DMS 273 (cell line): ENCODE measurements at regions not wholly inside any gene's neighbourhood (a gene's known extent, or its start where the extent isn't known, plus 50 kb on each side); places are given as distances from the start of the nearest gene placed in this dataset.
"Not testable (repeated sequence)": the region's sequence is repeated elsewhere in the genome, so short reads cannot be mapped to it uniquely, and the experiment has no call there.

Experiments
- DNase-seq: peaks from one replicate; lab custom pipeline; 2025; ENCODE audit not compliant: unreplicated experiment; lab: John Stamatoyannopoulos, UW

DNA sequence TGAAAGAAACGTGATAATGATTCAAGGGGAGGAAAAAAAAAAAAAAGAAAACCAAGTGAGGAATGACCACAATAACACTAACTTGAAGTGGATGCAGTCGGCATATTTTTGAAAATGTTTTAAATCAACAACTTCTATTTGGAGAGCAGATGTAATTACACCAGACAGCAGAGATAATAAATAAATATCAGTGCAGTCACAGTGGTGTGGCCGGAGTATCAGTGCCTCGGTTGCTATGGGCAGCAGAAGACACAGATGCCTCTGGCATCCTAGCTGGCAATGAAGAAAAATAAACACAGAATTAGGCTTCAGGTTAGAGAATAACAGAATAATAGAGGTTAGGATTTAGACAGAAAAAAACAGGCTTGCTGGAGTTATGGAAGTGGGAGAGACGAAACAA lies 888.3 kb downstream of the LTN1 start:
- no peak for DNase-seq

DNA sequence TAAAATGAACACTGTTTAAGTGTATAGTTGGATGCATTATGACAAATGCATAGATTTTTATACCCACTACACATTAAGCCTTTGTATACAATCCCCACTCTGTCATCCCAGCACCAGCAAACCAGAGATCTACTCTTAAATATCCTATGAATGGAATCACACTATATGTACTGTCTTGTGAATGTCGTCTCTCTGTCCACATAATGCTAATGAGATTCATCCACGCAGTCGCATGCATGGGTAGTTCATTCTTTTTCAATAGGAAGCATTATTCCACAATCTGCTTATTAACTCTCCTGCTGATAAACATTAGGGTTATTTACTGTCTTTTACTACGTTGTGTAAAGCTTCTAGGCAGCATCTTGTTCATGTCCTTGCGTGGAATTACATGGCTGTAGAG lies 892.3 kb downstream of the LTN1 start:
- no peak for DNase-seq

DNA sequence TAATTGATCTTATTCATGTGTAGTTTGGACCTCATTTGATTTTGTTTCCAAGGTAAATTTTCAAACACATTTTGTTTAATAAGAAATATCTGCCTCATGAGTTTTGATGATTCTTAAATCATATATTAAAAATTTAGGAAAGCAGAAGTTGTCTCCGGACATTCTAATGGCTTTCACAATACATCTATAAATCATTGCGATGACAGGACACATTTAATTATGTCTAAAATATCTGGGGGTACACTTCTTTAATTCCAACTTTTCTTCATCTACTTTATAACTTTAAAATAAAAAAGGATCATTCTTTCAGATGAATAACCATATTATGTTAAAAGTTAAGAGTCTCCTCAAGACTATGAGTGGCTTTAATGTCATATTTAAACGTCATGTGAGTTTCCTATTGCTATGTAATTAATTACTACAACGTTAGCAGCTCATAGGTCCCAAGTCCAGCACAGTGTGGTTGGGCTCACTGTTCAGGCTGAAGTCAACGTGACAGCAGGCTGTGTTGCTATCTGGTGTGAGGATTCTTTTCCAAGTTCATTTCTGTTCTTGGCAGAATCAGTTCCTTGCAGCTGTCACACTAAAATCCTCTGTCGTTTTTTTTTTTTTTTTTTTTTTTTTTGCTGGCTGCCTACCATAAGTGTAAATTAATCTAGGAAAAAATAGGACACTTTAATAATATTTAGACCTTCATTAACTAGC lies 893.5 kb downstream of the LTN1 start:
- DNase-seq = no peak

DNA sequence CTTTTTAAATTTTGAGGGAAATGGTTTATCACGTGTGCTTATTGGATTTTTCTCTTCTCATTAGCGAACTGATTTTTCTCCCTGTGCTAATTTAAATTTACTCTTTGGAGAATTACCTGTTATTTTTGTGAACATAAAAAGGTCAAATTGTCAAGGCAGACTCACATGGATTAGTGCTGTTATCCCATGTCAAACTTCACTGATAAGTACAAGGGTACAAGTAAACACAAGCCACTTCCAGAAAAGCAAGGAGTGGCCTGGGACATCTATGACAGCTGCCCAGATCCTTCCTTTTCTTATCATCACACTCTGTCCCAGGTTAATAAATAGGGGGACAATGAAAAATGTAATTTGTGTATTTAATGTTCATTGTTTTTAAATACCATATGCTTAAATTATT lies 901.2 kb downstream of the LTN1 start:
- DNase-seq = no peak

DNA sequence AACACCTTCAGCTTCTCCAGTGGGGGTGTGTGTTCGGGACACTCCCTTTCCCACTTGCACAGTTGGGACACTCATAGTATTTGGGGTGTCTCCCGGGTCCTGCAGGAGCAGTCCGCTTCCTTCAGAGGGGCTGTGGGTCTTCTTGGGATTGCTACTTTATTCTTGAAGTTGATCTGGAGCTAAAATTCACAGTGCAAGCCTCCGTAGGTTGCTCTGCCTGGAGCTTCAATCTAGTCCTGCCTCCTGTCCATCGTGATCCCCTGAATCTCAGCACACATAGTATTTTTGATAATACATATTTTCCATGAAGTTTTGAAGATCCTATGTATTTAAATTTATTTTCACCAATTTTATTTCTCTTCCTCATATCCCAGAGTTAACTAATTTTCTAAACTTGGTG lies 902.1 kb downstream of the LTN1 start:
- no peak for DNase-seq

DNA sequence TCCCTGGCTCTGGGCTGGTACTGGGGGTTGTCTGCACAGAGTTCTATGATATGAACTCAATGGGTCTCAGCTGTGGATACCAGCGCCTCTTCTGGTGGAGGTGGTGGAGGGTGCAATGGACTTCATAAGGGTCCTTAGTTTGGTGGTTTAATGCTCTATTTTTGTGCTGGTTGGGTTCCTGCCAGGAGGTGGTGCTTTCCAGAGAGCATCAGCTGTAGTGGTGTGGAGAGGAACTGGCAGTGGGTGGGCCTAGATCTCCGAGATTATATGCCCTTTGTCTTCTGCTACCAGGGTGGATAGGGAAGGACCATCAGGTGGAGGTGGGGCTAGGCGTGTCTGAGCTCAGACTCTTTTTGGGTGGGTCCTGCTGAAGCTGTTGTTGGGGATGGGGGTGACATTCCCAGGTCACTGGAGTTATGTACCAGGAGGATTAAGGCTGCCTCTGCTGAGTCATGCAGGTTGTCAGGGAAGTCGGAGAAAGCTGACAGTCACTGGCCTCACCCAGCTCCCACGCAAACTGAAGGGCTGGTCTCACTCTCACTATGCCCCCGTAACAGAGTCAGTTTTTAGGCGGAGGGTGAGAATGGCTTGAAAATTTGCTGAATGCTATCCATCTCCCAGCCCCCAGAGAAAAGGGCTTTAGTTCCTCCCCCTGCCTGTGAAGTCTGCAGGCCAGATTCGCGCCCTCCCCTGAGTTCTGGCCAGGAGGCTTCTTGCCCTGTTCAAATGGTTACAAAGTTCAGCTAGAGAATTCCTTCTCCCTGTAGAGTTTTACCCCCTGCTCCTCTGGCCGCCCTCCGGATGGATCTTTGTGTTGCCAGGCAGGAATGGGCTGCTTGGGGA lies 902.9 kb downstream of the LTN1 start:
- no peak for DNase-seq

DNA sequence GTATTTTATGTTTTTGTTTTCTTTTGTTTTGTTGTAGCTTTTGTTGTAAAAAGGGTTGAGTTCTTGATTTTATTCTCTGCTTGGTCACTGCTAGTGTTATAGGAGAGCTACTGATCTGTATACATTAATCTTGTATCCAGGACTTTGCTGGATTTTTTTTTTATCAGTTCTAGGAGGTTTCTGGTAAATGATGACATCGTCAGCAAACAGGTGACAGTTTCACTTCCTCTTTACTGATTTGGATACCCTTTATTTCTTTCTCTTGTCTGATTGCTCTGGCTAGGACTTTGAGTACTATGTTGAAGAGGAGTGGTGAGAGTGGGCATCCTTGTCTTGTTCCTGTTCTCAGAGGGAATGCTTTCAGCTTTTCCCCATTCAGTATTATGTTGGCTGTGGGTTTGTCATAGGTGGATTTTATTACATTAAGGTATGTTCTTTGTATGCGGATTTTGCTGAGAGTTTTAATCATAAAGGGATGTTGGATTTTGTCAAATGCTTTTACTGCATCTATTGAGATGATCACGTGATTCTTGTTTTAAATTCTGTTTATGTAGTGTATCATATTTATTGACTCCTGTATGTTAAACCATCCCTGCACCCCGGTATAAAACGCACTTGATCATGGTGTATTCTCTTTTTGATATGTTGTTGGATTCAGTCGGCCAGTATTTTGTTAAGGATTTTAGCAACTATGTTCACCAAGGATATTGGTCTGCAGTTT lies 905.7 kb downstream of the LTN1 start:
- DNase-seq = no peak

DNA sequence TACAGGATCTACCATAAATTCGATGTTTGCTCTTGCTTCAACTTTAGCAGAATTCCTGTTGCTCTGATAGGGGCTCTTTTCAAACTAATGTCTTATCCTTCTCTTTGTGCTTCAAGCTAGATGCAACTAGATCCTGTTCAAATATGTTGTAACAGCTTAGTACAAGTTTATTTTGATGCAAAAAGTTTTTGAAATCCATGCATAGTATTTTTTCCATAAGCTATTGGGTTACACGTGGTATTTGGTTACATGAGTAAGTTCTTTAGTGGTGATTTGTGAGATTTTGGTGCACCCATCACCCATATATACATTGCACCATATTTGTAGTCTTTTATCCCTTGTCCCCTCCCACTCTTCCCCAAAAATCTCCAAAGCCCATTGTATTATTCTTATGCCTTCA lies 907.7 kb downstream of the LTN1 start:
- DNase-seq = no peak

DNA sequence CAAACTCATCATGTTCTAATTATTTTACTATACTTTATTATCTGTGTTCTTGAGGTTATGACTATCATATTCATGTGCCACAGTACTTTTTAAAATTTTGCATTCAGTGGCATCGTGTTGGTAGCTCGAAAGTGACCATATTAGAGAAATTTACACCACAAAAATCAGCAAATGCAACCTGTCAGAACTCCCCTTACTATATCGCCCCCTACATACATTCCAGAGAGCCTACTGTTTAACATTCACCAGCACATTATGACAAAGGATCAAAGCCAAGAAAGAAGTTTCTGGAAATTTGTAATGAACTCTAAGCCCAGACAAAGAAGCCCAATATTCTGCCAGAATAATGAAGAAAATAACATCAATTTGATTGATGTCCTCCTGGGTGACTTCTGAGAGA lies 909.3 kb downstream of the LTN1 start:
- no peak for DNase-seq

DNA sequence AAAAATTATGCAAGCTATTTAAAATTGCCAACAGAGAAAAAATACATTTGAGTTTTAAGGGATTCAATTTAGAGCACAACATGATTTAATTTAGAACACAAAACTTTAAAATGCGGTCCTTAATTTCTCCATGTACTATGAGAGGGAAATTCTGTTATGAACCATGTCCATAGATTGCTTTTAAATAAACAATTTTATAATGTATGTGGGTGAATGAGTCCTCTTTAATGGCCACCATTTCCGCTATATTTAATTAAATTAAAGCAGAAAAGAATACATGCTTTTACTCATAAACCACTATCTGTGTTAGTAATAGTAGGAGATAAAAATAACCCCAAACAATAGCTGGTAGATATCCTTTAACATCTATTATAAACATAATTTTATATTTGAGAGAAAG lies 914.6 kb downstream of the LTN1 start:
- no peak for DNase-seq

DNA sequence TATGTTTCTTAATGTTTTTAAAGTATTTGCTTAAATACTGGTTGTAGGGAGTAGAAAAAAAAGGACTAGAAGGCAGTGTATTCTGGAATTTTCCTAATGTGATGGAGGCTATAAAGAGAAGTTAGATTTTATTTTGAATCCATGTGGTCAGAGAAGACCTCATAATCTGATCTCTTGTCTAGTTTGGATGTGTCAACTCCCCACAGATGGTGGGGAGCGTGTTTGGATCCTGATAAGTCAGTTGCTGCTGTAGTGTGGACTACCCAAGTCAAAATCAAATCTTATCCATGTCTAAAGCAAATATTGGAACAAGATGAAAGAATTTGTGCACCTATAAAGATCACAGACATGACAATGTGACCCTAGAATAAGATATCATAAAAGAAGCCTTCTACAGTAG lies 918.0 kb downstream of the LTN1 start:
- no peak for DNase-seq

DNA sequence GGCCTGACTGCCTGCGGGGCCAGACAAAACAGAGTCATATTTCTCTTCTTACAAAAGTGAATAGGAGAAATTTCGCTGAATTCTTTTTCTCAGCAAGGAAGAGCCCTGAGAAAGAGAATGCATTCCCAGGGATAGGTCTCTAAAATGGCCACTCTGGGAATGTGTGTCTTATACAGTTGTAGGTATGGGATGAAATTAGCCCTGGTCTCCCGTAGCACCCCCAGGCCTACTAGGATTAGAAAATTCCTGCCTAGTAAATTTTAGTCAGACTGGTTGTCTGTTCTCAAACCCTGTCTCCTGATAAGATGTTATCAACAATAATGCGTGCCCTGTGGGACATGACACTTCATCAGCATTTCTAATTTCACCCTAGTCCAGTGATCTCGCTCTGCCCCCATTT lies 920.1 kb downstream of the LTN1 start:
- no peak for DNase-seq

DNA sequence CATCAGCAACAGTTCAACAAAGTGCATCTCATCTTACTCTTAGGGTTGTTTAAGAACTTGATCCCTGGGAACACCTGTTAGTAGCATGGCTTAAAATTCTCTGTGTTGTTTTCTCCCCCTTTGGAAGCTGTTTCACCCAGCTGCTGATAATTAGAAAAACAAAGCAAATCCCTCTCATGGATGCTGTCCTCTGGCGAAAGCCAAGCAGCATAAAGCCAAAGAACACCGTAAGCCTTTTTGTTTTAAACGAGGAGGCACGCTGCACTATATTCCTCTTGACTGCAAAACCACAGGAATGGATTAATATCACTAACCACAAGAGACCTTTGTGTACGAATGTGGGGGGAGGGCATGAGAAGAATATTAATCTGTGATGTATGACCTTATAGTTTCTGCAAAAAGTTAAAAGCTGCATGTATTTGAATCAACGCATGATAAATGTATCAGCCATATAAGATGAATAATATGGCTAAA lies 923.2 kb downstream of the LTN1 start:
- DNase-seq = no peak

DNA sequence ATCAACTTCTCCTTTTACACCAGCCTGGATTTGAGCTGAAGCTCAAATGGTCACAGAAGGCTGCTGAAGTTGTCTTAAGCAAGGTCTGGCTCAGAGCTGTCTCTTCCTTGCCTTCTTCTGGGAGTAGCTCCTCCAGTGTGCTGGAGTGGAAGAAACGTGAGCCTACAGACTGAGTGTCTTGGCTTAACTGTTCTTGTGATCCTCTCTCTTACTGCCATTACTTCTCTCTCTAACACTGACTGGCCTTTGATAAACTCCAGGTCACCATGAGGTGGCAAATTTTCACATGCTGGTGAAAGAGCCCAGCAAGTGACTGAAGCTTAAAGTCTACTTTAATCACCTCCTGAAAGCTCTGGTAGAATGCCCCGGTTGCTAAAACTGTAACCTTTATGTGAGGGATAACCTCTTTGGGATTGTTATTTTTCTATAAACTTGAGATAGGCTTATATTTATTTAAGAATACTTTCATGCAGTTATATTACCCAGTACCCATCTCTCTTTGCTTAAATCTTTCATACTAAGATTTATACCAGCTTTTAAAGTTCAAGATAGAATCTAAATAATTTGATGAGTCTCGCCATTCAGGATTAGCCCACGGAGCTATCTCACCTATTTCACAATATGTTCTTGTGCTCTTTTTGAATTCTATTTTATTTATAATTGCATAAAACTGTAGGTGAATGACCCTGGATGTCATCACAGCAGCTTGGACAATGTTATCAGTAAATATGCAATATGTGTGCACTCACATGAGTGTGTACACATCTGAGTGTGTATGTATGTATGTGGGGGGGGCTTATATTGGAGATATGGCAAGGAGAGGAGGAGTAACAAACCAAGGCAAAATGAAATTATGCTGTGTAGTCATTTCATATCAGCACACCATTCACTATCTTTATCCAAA lies 924.0 kb downstream of the LTN1 start:
- DNase-seq = no peak

DNA sequence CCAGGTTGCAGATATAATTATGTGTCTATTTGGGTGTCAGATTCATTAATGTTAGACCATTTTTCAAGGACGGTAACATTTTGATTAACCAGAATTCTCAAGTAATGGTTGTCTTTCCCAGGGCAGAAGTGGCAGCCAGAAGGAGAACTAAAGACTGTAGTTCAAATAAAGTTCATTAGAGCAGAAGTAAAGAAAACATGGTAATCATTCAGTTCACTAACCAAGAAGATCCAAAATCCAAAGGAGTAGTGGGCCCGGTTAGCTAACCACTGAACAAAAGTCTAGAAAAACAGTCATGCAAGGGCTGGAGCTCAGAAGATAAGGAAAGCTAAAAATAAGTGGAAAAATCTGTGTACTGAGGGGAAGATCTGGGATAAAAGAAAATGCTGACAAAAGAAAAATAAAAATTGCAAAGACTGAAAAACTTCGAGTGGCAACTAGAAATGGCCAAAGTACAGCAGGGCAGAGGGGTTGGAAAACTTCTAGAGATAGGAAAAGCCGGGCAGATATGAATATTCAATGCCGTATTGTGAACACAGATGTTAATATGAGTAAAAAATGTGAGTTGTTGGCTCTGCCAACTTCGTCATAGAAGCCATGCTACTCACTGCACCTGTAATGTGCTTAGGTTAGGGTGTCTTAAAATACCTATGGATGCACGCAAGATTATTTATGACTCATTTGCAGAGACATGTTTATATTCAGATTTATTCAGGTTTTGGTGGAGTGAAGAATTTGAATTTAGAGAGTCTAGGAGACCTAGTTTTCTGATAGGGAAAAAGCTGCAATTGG lies 925.9 kb downstream of the LTN1 start:
- DNase-seq = no peak

DNA sequence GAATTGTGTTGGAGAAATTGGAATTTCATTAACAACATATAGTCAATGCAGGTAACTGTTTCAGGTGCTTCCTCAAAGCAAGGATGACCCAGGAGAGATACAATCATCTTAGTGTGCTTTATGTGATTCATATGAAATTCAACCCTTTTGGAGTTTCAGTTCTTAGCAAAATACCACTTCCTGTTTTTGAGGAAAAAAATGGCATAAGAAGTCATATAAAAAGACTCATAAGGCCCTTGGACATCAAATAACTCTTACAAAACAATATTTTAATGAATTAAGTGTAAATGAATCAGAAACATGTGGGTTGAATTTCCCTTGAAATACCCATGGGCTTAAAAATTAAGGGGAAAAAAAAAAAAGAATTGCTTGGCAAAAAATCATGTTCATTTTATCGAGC lies 926.6 kb downstream of the LTN1 start:
- no peak for DNase-seq

DNA sequence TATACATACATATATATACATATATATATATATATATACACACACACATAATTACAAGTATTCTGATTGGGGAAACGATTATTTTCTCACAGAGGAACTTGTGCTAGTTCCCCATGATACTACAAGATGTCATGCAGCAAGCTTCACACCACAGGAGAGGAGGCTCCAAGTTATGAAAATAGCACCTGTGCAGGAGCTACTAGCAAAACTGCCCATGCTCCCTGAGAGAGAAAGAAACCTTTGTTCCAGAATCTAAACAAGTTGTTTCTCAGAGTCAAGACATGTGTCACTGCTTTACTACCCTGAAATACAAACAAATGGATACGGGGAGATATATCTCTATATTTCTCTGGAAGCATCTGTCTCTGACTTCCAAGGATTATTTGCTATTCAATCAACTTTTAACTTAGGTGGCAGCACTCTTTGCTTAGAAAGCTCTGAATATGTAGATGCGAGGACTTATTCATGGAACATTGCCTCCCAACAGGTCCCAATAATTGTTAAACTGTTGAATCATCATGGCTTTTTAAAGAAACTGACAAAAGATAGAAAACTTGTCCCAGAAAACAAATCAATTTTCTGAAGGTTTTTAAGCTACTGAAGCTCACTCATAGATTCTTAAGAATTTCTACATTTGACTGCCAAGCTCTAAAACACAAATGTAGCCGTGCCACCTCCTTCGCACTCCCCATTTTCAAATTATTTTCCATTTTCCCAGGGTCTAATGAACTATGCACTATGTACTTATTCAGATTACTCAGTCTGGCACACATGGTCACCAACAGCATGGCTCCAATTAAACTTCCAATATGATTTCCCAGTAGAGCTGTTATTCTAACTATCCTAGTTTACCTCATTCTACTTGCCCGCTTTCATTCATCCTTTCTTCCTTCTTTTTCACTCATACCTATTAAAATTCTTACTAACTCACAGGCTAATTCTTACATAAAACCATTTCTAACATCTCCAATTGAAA lies 929.1 kb downstream of the LTN1 start:
- DNase-seq = no peak

DNA sequence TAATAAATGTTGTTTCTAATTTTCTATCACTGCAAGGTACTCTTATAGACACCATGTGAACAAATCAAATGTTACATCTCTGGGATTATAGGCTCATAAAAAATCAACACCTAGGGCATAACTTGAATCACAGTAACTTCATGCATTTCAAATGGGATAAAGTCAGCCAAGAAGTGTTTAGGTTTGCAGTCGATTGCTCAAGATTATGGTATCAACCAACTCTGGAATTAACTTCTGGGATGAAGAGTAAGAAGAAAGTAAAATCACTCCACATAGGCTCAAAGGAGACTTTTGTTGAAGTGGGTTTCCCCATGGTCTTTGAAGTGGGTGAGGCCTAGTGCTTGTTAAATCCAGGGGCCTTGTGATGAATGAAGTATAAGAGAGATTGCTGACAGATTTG lies 939.7 kb downstream of the LTN1 start:
- DNase-seq = not testable (repeated sequence)

DNA sequence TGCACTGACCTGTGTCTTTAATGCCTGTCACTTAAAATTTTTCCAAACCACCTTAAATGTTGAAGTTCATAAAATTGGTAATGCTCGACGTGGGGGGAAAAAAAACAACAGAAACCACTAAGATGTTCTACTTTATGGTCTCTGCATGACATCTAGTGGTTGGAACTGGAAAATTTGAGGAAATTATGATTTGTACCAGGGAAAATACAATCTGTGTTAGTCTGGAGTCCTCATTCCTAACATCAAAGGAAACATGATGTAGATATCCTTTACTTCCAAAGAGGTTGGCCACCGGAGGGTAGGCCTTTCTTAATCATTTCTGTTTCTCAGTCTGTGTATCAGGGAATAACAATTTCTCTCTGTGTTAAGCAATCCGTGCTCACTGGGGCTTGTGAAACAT lies 941.0 kb downstream of the LTN1 start:
- peak; percentile 27 for DNase-seq
